NCI-H1092 treated with DMSO at 0.1 percent for 48 hours (cell line): ENCODE measurements at regions not wholly inside any gene's neighbourhood (a gene's known extent, or its start where the extent isn't known, plus 50 kb on each side); places are given as distances from the start of the nearest gene placed in this dataset.
"Not testable (repeated sequence)": the region's sequence is repeated elsewhere in the genome, so short reads cannot be mapped to it uniquely, and the experiment has no call there.

Experiments used
- DNase-seq: peaks from one replicate; lab custom pipeline; 2025; lab: John Stamatoyannopoulos, UW

DNA sequence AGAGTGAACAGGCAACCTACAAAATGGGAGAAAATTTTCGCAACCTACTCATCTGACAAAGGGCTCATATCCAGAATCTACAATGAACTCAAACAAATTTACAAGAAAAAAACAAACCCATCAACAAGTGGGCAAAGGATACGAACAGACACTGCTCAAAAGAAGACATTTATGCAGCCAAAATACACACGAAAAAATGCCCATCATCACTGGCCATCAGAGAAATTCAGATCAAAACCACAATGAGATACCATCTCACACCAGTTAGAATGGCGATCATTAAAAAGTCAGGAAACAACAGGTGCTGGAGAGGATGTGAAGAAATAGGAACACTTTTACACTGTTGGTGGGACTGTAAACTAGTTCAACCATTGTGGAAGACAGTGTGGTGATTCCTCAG, 1146.2 kb upstream of the SEMA6A start:
- DNase-seq: not testable (repeated sequence)

DNA sequence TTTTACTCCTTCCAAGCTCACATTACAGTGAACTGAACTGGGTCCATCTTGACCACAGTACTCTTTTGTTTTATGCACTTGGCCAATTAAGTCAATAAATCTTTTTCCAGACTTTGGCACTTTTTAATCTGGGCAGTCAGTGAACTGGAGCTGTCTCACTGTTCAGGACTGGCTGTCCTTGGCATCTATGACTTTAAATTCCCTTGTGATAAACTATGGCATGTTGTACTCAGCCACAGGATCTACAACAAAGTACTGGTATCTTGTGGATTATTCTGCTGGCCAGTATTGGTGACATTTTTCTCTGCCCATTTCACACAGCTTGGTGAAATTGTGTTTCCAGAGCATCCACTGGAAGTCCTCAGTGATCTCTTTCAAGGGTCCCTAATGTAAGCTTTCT, 1144.8 kb upstream of the SEMA6A start:
- no peak for DNase-seq

DNA sequence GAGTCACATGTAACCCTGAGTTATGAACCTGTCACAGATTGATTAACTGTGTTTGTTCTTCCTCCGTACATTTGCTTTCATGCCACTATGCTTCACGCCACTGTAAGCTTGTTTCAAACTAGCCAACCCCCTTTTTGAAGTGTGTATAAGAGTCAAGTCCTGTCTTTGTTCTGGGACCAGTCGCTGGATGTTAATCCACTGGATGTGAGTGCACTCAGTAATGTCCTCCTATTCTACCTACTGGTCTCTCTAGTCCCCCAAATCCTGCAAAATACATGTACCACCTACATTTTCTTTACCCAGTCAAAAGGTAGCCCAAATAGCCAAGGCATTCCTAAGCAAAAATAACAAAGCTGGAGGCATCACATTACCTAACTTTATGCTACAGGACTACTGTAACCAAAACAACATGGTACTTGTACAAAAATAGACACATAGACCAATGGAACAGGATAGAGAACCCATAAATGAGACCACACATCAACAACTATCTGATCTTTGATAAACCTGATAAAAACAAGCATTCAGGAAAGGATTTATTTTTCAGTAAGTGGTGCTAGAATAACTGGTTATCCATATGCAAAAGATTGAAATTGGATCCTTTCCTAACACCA, 1139.1 kb upstream of the SEMA6A start:
- no peak for DNase-seq

DNA sequence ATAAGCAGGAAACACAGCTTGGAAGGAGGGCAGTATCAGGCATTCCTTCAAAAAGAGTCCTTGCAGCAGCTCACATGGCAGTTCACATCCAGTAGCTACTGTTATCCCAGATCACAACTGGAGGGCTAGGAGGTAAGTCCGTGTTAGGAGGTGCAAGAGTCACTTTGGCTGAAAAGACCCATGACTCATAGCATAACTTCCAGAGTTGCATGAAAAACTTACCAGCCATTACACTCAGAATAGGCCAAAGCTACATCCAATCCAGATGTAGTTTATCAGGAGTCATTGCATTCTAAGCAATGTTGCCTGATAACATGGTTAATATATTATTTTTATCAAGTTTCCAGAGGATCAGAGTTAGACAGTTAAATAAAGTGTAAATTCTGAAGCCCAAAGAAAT, 1126.4 kb upstream of the SEMA6A start:
- no peak for DNase-seq

DNA sequence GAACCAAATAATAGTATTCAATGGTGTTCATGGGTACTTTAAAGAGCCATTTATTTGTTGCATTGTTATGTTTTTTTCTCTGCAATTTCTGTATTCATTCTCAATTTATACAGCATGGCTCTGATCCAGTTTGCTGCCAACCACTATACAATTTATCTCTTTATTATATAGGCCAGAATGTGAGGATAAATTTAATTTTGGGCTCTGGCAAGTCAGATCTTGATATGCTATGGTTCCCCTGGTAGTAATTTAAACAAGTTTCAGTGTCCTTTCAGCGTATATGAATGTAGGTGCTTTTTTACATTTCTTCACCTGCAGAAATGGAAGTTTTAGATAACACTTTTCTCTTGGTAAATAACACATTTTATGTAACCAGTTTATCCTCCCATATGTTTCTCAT, 1118.0 kb upstream of the SEMA6A start:
- no peak for DNase-seq

DNA sequence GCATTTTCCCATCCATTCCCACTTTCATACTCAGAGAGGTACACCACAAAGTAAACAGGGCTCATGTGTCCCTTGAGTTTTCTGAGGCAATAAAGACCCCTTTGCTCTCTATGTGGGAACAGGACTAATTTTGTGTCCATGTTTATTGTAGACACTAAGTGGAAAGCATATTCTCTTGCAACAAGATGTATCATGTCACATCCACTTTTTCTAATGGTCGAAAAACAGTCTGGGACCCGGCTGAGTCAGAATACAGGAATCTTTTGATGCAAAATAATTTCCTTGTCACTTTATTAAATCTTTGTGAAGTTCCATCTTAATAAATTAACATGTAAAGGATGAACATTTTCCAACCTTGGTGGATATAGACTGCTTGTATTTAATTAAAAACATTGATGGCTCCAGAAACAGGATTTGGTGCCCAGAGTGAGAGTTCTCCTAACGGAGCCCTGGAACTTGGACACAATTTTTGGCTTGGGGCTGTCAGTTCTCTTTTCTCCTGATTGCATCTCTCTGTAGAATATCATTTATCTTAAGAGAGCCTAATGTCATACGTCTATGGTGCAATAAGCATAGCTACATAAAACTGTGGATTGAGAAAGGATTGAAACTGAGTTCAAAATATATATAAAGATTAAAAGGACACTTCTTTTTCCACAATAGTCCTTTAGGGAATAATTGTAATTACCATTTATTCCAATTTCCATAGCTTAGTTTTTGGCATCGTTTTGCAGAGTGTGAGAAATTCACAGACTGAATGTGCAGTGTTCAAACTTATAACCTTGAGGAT, 1116.7 kb upstream of the SEMA6A start:
- DNase-seq: no peak

DNA sequence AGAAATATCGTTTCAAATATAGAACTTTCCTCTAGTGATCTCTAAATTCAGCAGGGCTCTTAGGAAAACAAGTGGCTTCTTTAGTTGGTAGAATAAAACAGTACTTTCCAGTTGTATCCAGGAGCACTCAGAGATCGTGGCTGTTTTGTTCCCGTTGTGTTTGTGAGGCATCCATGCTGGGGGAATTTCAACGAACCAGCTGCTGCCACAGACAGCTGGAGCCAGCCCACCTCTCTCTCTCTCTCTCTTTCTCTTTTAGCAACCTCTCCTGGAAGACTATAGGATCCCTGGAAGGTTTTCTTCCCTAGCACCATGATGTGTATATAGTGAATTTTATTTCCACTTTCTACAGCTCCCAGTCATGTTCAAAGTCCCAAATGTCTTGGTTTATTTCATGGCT, 1116.0 kb upstream of the SEMA6A start:
- no peak for DNase-seq

DNA sequence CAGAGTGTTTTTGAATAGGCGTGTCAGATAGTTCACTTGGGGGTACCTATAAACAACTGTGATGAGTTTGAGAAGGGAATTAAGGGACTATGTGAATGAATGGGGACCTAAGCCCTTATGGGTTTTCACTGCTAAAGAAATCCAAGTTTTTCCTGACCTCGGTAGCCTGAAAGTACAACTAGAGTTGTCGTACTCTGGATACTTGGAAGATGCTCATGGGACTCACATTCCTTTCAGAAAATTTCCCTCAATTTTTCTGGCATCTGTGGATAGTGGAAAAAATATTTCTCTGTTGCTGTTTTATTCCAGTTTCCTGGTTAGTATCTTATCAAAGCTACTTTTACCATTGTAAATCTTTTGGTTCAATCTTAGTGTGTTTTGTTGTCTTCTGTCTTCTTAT, 1112.3 kb upstream of the SEMA6A start:
- DNase-seq: no peak

DNA sequence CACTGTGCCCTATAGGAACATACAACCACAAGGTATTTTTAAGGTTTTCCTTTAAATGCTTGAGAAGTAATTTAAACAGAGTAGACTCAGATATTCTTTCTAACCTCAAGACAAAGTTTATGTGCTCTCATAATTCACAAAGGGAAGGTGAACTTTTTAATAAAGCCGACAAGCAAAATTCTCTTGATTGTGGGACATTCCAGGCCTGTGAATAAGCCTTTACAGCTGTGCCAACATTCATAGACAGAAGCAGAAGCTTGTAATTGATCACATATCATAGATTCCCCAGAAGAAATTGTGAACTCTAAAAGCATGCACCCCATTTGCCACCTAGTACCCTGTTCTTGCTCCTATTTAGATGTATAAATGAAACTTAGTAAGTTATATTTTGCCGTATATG, 1107.8 kb upstream of the SEMA6A start:
- no peak for DNase-seq

DNA sequence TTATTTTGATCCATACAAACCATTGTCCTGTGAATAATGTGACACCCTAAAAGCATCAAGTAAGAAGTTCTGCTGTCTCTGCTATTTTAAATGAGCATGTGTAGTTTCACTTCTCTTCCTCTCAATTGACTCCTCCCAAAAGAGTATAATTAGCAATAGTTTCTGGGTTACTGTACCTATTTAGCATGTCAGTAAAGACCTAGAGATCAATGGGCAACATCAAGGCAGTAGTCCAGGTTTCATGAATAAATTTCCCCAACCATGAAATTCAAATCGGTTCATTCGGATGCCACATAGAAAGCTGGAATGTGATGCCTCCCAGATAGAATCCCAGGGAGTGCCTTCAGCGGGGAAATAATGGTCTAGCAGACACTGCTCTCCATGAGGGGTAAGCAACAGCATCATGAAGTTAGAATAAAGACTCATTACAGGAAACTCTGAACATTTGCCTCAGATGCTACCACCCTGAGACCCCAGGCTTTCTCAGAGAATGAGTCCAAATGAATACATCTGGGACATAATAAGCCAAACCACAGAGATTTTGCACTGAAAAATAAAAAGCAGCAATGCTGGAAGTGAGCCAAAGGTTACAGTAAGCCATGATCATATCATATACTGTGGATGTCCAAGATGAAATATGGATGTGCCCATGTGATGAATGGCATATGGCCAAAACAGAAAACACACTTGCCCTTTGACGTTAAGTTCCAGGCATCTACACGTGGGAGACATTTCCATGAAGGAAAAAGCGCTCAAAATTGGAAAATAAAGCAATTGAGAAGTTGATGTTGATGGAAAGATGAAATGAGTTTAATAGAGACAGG, 1107.0 kb upstream of the SEMA6A start:
- no peak for DNase-seq

DNA sequence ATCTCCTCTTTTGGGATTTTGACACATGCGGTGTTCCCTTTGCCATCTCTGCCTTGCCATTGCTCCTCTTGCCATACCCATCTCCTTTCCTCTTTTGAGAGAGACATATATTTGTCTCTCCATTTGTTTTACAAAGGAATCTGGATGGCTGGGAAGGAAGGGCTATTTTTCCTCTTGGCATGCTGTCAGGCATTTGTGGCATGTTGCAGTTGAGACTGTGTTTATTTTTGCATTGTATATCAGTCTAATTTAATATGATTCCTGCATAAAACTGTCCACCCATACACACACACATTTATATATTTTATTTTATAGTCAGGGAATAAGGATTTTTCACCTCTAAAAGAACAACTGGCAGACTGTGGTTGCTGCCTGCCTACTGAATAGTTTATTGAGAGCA, 1105.8 kb upstream of the SEMA6A start:
- DNase-seq: no peak

DNA sequence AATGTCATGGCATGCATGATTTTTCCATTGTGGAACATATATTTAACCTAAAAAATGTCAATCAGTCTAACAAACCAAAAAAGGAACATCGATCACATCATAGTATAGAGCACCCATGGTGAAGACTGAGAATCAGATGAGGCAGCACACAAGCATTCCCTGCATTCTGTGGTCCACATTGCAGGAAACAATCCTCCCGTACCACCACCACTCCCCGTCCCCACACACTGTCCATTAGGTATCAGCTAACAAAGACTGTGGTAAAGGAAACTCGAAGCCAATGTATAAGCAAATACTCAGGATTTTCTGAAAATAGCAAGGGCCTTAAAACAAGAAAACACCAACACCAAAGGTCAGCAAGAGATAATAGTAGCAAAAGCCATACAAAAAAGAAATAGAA, 1104.4 kb upstream of the SEMA6A start:
- DNase-seq: no peak

DNA sequence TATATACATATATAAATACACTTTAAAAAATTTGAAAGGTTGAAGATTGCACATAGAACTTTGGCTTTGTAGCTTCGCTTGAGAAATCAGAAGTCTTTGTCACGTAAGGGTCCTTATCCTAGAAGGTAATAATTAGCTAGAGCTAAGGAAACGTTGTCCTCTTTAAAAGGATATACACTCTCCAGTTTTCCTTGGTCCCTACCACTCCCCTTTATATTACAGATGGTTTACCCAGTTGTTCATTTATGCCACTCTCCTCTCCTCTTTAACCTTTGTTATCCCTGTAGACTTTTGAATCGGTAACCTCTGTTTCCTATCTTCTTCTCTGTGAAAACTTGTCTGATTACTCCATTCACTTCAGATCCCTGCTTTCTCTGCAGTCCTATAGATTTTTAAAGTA, 1101.0 kb upstream of the SEMA6A start:
- no peak for DNase-seq

DNA sequence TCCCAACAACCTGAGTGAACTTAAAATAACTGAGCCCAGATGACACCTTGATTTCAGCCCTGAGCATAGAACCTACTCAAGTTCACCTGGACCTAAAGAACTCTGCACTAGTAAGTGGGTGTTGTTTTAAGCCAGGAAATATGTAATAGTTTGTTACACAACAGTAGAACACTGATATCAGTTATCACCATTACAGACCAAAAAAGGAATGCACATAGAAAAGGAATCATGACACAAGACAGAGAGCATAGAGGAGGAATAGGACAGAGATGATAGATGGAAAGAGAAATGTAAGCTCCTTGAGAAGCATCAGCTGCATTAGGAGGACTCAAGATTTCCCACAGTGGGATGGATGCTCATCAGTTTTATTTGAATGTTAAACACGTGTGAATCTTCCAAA, 1096.9 kb upstream of the SEMA6A start:
- DNase-seq: no peak

DNA sequence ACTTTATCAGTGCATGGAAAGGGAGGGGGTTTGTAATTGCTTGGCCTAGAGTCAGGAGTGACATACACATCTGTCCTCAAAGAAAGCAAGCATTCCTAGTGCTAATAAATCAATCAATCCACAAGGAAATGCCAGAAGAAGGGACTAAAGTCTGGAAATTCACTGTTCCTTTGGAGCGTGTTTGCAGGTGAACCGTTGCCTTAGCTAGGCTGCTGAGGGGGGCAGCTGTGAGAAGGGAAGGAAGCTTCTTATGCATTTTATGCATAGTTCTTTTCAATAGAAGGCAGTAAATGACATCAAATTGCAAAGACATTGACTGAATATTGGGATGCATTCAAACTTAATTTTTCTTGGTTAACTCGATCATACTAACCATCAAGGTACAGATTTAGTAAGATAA, 1092.5 kb upstream of the SEMA6A start:
- DNase-seq: no peak

DNA sequence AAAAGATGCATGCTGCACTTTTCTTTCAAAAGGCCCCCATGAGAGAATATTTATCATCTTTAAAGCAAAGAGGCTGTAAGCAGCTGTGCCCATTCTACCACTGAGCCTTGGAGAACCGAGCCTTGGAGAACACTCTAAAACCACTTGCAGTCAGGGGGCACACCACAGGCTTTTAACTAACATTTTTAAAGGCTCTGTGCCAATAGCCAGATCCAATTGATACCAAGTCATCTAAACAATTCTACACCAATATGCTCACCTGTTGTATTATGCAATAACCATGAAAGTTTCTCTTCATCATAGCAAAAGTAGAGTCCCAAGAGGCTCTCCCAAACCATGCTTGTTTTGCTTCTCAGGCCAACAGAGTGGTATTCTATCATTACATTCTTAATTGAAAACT, 1090.5 kb upstream of the SEMA6A start:
- DNase-seq: no peak

DNA sequence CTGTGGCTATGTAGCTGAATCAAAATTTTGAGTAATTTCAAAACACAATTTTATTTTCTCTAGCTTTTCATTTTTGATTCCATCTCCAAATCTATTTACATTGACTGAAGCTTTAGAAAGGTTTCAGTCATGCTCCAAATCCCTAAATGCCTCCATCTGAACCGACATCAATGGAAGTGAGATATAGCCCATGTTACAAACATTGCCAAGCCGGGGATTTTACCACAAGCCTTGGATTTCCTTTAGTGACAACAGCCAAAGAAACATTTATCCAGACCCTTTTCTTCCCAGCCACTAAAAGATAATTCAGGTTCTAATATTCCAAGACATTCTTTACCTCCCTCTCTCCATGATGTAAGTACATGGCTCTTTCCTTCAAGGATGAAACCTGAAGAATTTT, 1087.7 kb upstream of the SEMA6A start:
- no peak for DNase-seq

DNA sequence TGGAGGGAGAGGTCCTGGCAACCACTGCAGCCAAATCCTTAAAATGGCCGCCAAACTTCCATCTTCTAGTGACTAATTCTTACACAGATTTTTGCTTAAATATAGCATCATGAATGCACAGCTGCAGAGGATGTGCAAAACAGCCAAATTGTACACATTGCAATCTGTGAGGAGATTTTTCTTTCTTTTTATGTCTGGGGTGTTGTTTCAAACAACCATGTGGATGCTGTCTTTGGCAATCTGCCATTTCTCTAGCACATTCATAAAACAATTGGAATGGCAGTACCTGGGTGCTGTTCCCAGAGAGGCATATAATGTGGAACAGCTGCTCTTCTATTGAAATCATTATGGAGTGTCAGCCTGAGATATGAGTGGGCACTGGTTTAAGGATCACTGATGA, 1082.9 kb upstream of the SEMA6A start:
- DNase-seq: peak; percentile 77

DNA sequence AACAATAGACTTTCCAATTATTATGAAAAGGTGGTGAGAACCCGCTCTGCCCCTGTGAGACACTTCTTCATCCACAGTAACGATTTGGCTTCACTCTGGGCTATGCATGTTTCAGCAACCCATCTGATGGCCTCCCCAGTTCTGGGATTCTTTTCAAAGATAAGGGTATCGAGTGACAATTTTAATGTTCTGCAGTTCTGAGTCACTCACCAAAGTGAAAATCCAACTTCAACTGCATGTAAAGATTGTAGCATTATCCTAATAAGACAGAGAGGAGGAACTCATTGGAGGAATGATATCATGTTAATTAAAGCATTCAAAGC, 1078.3 kb upstream of the SEMA6A start:
- no peak for DNase-seq

DNA sequence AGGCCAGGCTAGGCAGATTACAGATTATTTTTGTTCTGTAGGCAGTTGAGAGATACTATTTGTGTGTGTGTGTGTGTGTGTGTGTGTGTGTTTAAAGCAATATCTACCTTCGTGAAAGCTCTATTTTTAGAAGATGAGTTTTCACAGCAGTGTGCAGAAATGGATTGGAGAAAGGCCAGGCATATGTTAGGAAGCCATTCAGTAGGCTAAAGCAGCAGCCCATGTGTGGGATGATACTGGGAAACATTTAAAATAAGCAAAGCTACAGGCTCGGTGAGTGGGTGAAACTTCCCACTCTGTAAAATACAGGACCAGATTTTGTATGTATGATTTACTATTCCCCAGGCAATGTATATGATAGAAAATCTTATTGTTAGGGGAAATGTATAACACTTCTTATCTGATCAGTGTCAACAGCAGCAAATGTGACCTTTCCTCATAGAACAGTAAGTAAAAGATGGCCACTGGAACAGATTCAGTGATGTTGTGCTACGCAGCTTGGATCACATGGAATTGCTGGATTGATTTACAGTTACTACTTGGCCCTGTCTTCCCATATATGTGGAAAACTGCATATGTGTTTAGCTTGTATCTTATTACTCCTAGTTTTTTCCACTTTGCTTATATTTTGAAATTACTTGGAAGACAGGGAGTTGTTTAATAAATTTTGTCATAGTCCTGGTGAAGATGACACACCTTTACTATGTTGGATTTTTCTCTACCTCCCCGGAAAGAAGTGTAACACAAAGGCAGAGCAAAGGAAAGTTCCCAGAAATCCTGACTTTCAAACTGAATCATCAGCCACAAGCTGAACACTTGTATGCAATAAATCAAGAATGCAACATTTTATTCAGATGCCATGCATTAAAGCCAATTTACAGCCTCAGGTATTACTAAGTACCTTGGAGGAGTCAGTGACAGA, 1077.7 kb upstream of the SEMA6A start:
- DNase-seq: no peak

DNA sequence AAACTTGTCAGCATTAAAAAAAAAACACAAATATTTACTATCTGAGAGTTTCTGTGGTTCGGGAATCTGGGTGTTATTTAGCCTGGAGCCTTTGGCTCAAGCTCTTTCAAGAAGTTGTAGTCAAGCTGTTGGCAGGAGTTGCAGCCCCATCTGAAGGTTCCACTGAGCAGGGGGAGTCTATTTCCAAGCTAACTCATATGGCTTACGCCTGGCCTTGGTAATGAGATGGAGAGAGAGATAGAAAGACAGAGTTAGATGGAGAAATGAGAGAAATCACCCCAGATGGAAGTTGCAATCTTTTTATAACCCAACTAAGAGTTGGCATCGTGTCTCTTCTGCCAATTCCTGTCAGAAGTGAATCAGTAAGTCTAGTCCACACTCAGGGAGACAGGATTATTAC, 1075.2 kb upstream of the SEMA6A start:
- no peak for DNase-seq

DNA sequence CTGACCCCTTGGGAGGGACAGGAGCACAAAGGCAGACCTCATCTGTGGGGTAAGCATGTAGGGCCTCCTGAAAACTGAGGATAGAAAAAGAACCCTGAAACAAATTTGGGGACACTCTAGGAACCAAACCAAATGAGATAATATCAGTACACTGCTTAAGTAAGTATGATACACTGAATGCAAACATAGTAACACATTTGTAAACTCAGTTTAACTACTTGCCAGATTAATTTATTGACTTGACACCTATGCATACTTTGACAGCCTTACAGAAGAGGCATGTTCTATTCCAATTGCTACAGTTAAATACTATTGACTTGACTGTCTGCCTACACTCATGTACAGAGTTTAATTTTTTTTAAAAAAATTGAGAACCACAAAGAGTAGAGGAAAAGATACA, 1070.8 kb upstream of the SEMA6A start:
- no peak for DNase-seq
